Cardiac muscle cell (in vitro differentiated cells and primary cell): ENCODE measurements at regions not wholly inside any gene's neighbourhood (a gene's known extent, or its start where the extent isn't known, plus 50 kb on each side); places are given as distances from the start of the nearest gene placed in this dataset.

Experiments used
- DNase-seq, 2 donors: peaks; one replicate each; pipeline versions ENCODE4 v3.0.0 to v3.0.0-alpha.2; 2010 to 2017; ENCODE audit warnings: low read depth in 1 of 2, low spot score in 1 of 2
- H3K27ac ChIP-seq: fragments of 200-600 bp; sonication (generic); 2 replicates; pipeline ENCODE4 v1.5.1; 2016
- H3K27me3 ChIP-seq: fragments of 200-600 bp; sonication (generic); 2 replicates; pipeline ENCODE4 v1.6.0; 2016; ENCODE audit warnings: control low read depth
- H3K36me3 ChIP-seq: fragments of 200-600 bp; sonication (generic); 2 replicates; pipeline ENCODE4 v1.5.1; 2016; ENCODE audit warnings: control low read depth
- H3K4me1 ChIP-seq: fragments of 200-600 bp; sonication (generic); 2 replicates; pipeline ENCODE4 v1.8.1; 2017; ENCODE audit warnings: low read depth, mild to moderate bottlenecking, mixed run types
- H3K4me3 ChIP-seq: fragments of 200-600 bp; sonication (generic); 2 replicates; pipeline ENCODE4 v1.5.1; 2016; ENCODE audit warnings: mild to moderate bottlenecking
- H3K9me3 ChIP-seq: fragments of 200-600 bp; sonication (generic); 2 replicates; pipeline ENCODE4 v1.5.1; 2017; ENCODE audit warnings: low read depth, mild to moderate bottlenecking, control low read depth
- CTCF ChIP-seq: IDR thresholded peaks from 2 replicates; pipeline ENCODE4 v1.5.1; 2012; ENCODE audit warnings: low read depth, mild to moderate bottlenecking, low read length

- no peaks in the 10 kb centered on the region for H3K27me3 ChIP-seq
- TF ChIP-seq CTCF = no peak
- H3K36me3 ChIP-seq = no peaks in the 10 kb centered on the region
- peaks cover 9% of the 10 kb centered on the region for H3K4me1 ChIP-seq
- no peak overlapping the region for H3K27ac ChIP-seq
- no peak for DNase-seq
- no peak overlapping the region for H3K4me3 ChIP-seq
- no peaks in the 10 kb centered on the region for H3K9me3 ChIP-seq
Measured at GRCh38 chr4:71138007-71138615, 144.7 kb downstream of the DCK start.

GRCh38 chr4:71140563-71140962 lies 147.1 kb downstream of the DCK start:
- Histone ChIP-seq H3K27me3 (no peaks in the 10 kb centered on the region), H3K36me3 (no peaks in the 10 kb centered on the region), H3K4me3 (no peak overlapping the region), H3K9me3 (no peaks in the 10 kb centered on the region), H3K4me1 (peaks cover 9% of the 10 kb centered on the region), H3K27ac (no peak overlapping the region)
- DNase-seq = no peak
- no peak for TF ChIP-seq CTCF

GRCh38 chr4:71141125-71141524 lies 147.7 kb downstream of the DCK start:
- Histone ChIP-seq H3K27me3 (no peaks in the 10 kb centered on the region), H3K9me3 (no peaks in the 10 kb centered on the region), H3K27ac (no peak overlapping the region), H3K4me1 (peaks cover 4% of the 10 kb centered on the region), H3K4me3 (no peak overlapping the region), H3K36me3 (no peaks in the 10 kb centered on the region)
- no peak for TF ChIP-seq CTCF
- peak in 1 of 2 donors; percentile 20 for DNase-seq

- Histone ChIP-seq H3K4me1 (no peaks in the 10 kb centered on the region), H3K36me3 (no peaks in the 10 kb centered on the region), H3K27me3 (no peaks in the 10 kb centered on the region), H3K9me3 (no peaks in the 10 kb centered on the region), H3K4me3 (no peak overlapping the region), H3K27ac (no peak overlapping the region)
- DNase-seq = no peak
- TF ChIP-seq CTCF = no peak
Measured at GRCh38 chr4:71147261-71147660, 153.8 kb downstream of the DCK start.

- no peak for DNase-seq
- Histone ChIP-seq H3K4me1 (no peaks in the 10 kb centered on the region), H3K27me3 (no peaks in the 10 kb centered on the region), H3K27ac (no peak overlapping the region), H3K9me3 (no peaks in the 10 kb centered on the region), H3K4me3 (no peak overlapping the region), H3K36me3 (no peaks in the 10 kb centered on the region)
- no peak for TF ChIP-seq CTCF
Measured at GRCh38 chr4:71148545-71148944, 155.1 kb downstream of the DCK start.

GRCh38 chr4:71151054-71151453 lies 157.6 kb downstream of the DCK start:
- Histone ChIP-seq H3K4me3 (no peak overlapping the region), H3K27me3 (no peaks in the 10 kb centered on the region), H3K9me3 (no peaks in the 10 kb centered on the region), H3K4me1 (no peaks in the 10 kb centered on the region), H3K27ac (no peak overlapping the region), H3K36me3 (no peaks in the 10 kb centered on the region)
- no peak for DNase-seq
- TF ChIP-seq CTCF = no peak
